ENCODE measurements at regions not wholly inside any gene's neighbourhood (a gene's known extent, or its start where the extent isn't known, plus 50 kb on each side); places are given as distances from the start of the nearest gene placed in this dataset.

DNA sequence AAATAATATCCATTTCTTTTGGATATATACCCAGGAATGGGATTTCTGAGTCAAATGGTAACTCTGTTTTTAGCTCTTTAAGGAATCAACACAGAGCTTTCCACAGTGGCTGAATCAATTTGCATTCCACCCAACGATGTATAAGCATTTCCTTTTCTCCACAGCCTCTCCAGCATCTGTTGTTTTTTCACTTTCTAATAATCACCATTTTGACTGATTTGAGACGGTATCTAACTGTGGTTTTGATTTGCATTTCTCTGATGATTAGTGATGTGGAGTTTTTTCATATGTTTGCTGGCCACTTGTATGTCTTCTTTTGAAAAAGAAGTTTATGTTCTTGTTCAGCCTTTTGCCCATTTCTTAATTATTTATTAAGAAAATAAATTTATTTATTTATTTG lies 352.2 kb upstream of the OBI1 start:
- Mint-ChIP-seq H3K36me3 (ENCODE audit: low read depth) (no peaks in the 10 kb centered on the region), H3K27me3 (ENCODE audit: low read depth) (no peaks in the 10 kb centered on the region), H3K27ac (no peak overlapping the region), H3K4me3 (no peak overlapping the region), H3K4me1 (ENCODE audit: low read depth) (no peaks in the 10 kb centered on the region), H3K9me3 (no peaks in the 10 kb centered on the region)

DNA sequence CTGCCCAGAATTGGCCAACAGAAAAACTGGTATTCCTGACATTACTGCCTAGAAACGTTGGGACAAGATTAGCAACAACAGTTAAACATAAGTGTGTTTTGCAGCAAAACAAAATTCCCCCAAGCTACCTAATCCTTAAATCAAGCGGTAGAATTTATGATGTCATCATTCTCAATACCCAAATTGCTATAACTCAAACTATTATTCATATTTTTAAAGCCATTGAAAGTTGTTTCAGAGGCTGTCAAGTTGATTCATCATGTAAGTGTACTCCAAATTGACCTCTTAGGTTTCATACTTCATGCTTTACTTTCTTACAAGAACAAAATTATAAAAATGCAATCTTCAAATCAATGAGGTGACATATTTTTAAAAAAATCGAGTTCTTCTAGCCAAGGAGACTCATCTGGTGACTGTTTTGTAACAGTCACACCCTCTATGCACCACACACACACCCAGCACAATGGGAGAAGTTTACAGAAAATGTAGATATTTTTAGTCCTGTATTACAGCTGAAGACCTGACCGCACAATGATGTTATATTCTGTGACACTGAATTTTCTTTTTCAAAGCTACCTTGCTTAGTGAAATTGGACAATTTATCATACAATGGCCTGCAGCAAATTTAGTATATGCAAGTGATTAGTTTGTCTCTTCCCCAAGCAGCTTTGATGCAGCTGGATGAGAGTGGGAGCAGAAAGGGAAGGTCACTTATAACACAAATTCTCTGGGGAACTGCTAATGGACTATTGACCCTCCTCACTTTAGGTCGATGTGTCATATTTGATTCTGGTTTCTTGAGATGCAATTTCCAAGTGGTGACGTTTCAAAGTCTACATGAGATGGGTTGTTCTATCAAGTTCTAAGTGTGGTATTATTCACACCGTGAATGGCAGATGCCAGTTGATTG lies 345.3 kb upstream of the OBI1 start:
- H3K27me3 Mint-ChIP-seq (ENCODE audit: low read depth) = no peaks in the 10 kb centered on the region
- H3K27ac Mint-ChIP-seq = no peak overlapping the region
- no peaks in the 10 kb centered on the region for H3K9me3 Mint-ChIP-seq
- no peaks in the 10 kb centered on the region for H3K36me3 Mint-ChIP-seq (ENCODE audit: low read depth)
- H3K4me1 Mint-ChIP-seq (ENCODE audit: low read depth) = no peaks in the 10 kb centered on the region
- H3K4me3 Mint-ChIP-seq = no peak overlapping the region

DNA sequence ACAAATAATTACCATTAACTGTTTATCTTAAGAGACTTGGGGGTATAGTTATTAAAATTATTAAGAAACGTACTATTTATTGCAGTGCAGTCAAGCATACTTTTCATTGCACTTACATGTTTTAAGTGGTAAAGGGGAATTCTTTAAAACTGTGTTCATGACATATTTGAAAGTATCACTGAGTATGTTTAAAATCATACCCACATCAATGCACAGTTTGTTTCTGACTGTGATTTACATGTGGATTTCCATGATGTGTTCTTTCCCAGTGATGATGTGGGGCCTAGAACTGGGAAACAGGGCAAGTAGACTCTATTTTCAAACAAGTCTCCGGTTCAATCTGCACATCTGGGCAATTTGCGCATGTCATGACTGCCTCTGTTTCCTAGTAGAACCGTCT lies 340.5 kb upstream of the OBI1 start:
- Mint-ChIP-seq H3K27me3 (ENCODE audit: low read depth) (peaks cover 9% of the 10 kb centered on the region), H3K9me3 (no peaks in the 10 kb centered on the region), H3K4me3 (no peak overlapping the region), H3K4me1 (ENCODE audit: low read depth) (peaks cover 3% of the 10 kb centered on the region), H3K27ac (no peak overlapping the region), H3K36me3 (ENCODE audit: low read depth) (no peaks in the 10 kb centered on the region)

- H3K36me3 Mint-ChIP-seq (ENCODE audit: low read depth) = no peaks in the 10 kb centered on the region
- H3K27me3 Mint-ChIP-seq (ENCODE audit: low read depth) = peaks cover 9% of the 10 kb centered on the region
- no peaks in the 10 kb centered on the region for H3K9me3 Mint-ChIP-seq
- H3K27ac Mint-ChIP-seq = no peak overlapping the region
- H3K4me1 Mint-ChIP-seq (ENCODE audit: low read depth) = peaks cover 3% of the 10 kb centered on the region
- H3K4me3 Mint-ChIP-seq = no peak overlapping the region
These were observed 339.8 kb upstream of the OBI1 start for GRCh38 chr13:78998630-78999315.

DNA sequence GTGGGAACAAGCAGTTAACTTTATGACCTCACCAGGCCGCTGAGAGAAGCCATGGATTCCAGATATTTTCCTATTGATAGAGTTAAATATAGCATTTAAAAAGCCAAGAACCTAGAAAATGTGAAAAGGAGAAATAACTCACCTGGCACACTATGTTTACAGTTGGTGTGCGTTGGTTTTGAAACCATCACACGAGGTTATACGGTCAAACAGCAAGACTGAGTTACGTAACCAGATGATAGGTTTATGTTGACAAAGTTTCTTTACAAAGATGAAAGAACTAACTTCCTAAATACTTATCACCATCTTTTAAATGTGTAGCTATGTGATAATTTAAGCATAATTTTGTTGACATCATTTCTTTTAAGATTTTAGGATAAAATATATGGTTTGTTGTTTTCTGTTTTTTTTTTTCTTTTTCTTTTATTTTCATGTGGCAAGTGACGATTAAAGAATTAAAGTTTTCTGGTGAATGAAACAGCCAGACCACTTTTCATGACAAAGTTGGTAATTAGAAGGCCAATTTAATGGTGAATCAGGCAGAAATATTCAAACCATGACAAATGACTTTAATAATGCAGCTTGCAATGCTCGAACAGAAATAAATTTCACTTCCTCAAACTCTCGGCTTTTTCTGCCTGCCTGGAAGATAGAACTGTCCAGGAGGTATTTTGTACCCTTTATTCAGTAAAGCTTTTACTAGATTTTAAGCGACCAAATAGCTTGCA lies 339.1 kb upstream of the OBI1 start:
- Mint-ChIP-seq H3K36me3 (ENCODE audit: low read depth) (no peaks in the 10 kb centered on the region), H3K27me3 (ENCODE audit: low read depth) (peaks cover 9% of the 10 kb centered on the region), H3K4me1 (ENCODE audit: low read depth) (peaks cover 3% of the 10 kb centered on the region), H3K9me3 (no peaks in the 10 kb centered on the region), H3K27ac (no peak overlapping the region), H3K4me3 (no peak overlapping the region)

- Mint-ChIP-seq H3K27me3 (ENCODE audit: low read depth) (peaks cover 9% of the 10 kb centered on the region), H3K4me1 (ENCODE audit: low read depth) (peaks cover 3% of the 10 kb centered on the region), H3K4me3 (no peak overlapping the region), H3K27ac (no peak overlapping the region), H3K9me3 (no peaks in the 10 kb centered on the region), H3K36me3 (ENCODE audit: low read depth) (no peaks in the 10 kb centered on the region)
These were observed 334.8 kb upstream of the OBI1 start for GRCh38 chr13:78993792-78994191.

GRCh38 chr13:78981913-78982312 lies 323.0 kb upstream of the OBI1 start:
- no peaks in the 10 kb centered on the region for H3K4me1 Mint-ChIP-seq (ENCODE audit: low read depth)
- H3K9me3 Mint-ChIP-seq = no peaks in the 10 kb centered on the region
- no peak overlapping the region for H3K27ac Mint-ChIP-seq
- H3K27me3 Mint-ChIP-seq (ENCODE audit: low read depth) = peaks cover 7% of the 10 kb centered on the region
- H3K36me3 Mint-ChIP-seq (ENCODE audit: low read depth) = no peaks in the 10 kb centered on the region
- no peak overlapping the region for H3K4me3 Mint-ChIP-seq

DNA sequence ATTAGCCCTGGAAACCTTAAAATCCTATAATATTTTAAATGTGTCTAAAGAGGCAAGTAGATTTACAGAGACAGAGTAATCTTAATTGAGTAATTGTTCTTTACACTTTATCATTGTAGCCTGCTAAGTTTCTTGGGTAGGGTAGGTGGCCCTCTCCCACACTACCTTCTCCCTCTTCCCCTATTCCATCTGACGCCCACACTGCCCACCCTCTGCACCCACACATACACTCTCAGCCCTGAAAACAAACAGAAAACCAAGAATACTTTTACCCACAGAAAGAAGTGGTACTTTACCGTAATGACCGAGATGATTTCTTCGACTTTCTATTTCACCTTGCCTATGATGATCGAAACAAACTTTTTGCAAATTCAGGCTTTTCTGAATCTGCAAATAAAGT lies 320.4 kb upstream of the OBI1 start:
- peaks cover 7% of the 10 kb centered on the region for H3K27me3 Mint-ChIP-seq (ENCODE audit: low read depth)
- no peaks in the 10 kb centered on the region for H3K4me1 Mint-ChIP-seq (ENCODE audit: low read depth)
- no peak overlapping the region for H3K27ac Mint-ChIP-seq
- no peaks in the 10 kb centered on the region for H3K9me3 Mint-ChIP-seq
- H3K36me3 Mint-ChIP-seq (ENCODE audit: low read depth) = no peaks in the 10 kb centered on the region
- H3K4me3 Mint-ChIP-seq = no peak overlapping the region

DNA sequence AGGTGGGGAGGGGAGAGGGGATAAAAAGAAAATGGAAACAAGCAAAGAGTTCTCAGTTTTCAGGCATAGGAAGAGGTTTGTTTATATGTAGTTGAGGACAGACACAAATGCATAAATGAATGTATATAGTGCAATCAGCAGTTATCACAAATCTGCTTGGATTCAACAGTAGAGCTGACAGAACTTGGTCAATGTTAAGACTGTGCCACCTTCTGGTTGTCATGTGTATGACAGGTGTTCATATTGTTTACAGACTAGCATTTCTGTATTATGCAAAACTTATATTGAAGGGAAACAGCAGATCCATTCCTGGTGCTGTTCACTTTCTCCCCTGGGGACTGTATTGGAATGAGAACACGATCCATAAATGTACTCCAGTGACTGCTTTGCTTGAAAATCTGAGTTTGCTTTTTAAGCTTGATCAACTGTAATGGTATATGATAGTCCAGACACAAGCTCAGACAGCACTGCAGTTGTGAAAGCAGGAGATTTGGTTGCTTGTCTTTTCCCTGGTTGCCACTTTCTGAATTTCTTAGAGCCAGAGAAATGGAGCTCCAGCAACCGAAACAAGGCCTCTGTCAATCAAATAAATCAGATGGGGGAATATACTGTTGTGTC lies 319.5 kb upstream of the OBI1 start:
- no peaks in the 10 kb centered on the region for H3K9me3 Mint-ChIP-seq
- no peaks in the 10 kb centered on the region for H3K36me3 Mint-ChIP-seq (ENCODE audit: low read depth)
- H3K27me3 Mint-ChIP-seq (ENCODE audit: low read depth) = peaks cover 7% of the 10 kb centered on the region
- H3K4me3 Mint-ChIP-seq = no peak overlapping the region
- H3K4me1 Mint-ChIP-seq (ENCODE audit: low read depth) = no peaks in the 10 kb centered on the region
- no peak overlapping the region for H3K27ac Mint-ChIP-seq

DNA sequence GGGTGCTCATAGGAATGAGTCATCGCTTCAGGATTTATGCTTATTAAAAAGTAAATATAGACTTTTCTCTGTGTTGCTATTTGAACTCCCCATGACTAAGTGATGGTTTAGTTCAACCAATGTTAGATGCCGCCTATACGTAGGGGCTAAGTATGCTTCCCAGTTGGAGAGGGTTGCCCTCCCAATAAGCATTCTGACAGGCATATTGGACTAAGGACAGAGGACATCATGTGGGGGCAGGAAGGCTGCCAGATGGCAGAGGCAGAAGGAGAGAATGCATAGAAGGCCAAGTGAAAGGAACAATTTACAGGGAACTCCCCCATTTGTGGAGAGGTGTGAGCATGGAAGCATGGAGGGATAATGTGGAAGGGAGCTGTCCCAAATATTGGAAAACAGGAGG lies 318.4 kb upstream of the OBI1 start:
- Mint-ChIP-seq H3K9me3 (no peaks in the 10 kb centered on the region), H3K4me1 (ENCODE audit: low read depth) (no peaks in the 10 kb centered on the region), H3K27ac (no peak overlapping the region), H3K36me3 (ENCODE audit: low read depth) (no peaks in the 10 kb centered on the region), H3K27me3 (ENCODE audit: low read depth) (peaks cover 7% of the 10 kb centered on the region), H3K4me3 (no peak overlapping the region)

- Mint-ChIP-seq H3K9me3 (no peaks in the 10 kb centered on the region), H3K4me1 (ENCODE audit: low read depth) (no peaks in the 10 kb centered on the region), H3K4me3 (no peak overlapping the region), H3K27ac (no peak overlapping the region), H3K27me3 (ENCODE audit: low read depth) (peaks cover 7% of the 10 kb centered on the region), H3K36me3 (ENCODE audit: low read depth) (no peaks in the 10 kb centered on the region)
These were observed 317.7 kb upstream of the OBI1 start for GRCh38 chr13:78976696-78977095.

- peaks cover 3% of the 10 kb centered on the region for H3K27me3 Mint-ChIP-seq (ENCODE audit: low read depth)
- no peaks in the 10 kb centered on the region for H3K9me3 Mint-ChIP-seq
- no peak overlapping the region for H3K27ac Mint-ChIP-seq
- no peak overlapping the region for H3K4me3 Mint-ChIP-seq
- no peaks in the 10 kb centered on the region for H3K36me3 Mint-ChIP-seq (ENCODE audit: low read depth)
- no peaks in the 10 kb centered on the region for H3K4me1 Mint-ChIP-seq (ENCODE audit: low read depth)
These were observed 313.6 kb upstream of the OBI1 start for GRCh38 chr13:78972561-78972960.

DNA sequence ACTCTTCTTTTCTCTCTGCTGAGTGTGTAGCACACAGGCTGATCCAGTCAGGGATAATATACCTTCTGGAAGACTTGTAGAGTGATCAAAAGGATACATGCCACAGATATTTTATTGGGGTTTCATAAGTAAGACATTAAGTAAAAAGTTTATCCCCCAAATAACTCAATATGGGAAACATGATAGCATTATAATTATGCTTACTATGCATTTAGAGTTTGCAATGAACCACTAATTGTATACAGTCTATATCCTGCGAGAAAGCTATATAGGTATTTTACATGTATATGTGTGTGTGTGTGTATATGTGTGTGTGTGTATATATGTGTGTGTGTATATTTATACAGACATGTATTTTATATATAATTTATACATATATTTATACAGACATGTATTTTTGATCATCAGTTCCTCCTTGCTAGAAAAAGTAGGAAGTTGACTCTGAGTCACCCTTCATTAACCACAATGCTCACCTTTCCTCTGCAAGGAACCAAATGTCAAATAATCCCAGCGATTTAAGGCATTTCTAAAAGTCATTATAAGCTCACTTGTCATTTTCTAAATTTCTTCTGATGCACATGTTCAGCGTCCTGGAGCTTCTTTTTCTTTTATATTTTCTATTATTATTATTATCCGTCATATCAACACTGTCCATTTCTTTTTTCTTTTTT lies 312.5 kb upstream of the OBI1 start:
- H3K9me3 Mint-ChIP-seq = no peaks in the 10 kb centered on the region
- H3K4me1 Mint-ChIP-seq (ENCODE audit: low read depth) = no peaks in the 10 kb centered on the region
- no peak overlapping the region for H3K27ac Mint-ChIP-seq
- H3K4me3 Mint-ChIP-seq = no peak overlapping the region
- H3K27me3 Mint-ChIP-seq (ENCODE audit: low read depth) = no peaks in the 10 kb centered on the region
- no peaks in the 10 kb centered on the region for H3K36me3 Mint-ChIP-seq (ENCODE audit: low read depth)

- Mint-ChIP-seq H3K27me3 (ENCODE audit: low read depth) (no peaks in the 10 kb centered on the region), H3K9me3 (no peaks in the 10 kb centered on the region), H3K36me3 (ENCODE audit: low read depth) (no peaks in the 10 kb centered on the region), H3K4me3 (no peak overlapping the region), H3K4me1 (ENCODE audit: low read depth) (no peaks in the 10 kb centered on the region), H3K27ac (no peak overlapping the region)
These were observed 301.9 kb upstream of the OBI1 start for GRCh38 chr13:78960881-78961280.
